BJ (cell line): ENCODE measurements at regions not wholly inside any gene's neighbourhood (a gene's known extent, or its start where the extent isn't known, plus 50 kb on each side); places are given as distances from the start of the nearest gene placed in this dataset.
A peak's percentile ranks its signal among the peaks of the same experiment; 100 is the strongest.

Experiments used
- CTCF ChIA-PET: fragments of 350-600 bp; formaldehyde crosslinking; extraction: SDS; loops from one replicate; lab custom pipeline; 2021; ENCODE audit warnings: antibody characterized with exemption, inconsistent platforms; lab: Yijun Ruan, JAX
- POLR2A ChIA-PET: fragments of 300-600 bp; sonication (Branson Sonifier 250); formaldehyde crosslinking; extraction: SDS; loops from one replicate; lab custom pipeline; 2021; ENCODE audit warnings: antibody characterized with exemption; lab: Charles Lee
- DNase-seq: peaks from one replicate; pipeline ENCODE4 v3.0.0-alpha.2; 2011; ENCODE audit warnings: low read depth
- H3K27me3 ChIP-seq: 2 replicates; pipeline ENCODE4 v1.6.0; 2011; ENCODE audit warnings: low read length; ENCODE audit not compliant: control insufficient read depth, insufficient read depth
- H3K36me3 ChIP-seq: 2 replicates; pipeline ENCODE4 v1.5.1; 2011; ENCODE audit warnings: low read length; ENCODE audit not compliant: control insufficient read depth, insufficient read depth
- H3K4me3 ChIP-seq: 2 replicates; pipeline ENCODE4 v1.5.1; 2011; ENCODE audit warnings: low read depth, mild to moderate bottlenecking, control low read depth, low read length
- TF ChIP-seq, protein P1 (sequence below): IDR thresholded peaks from 2 replicates; pipeline ENCODE4 v1.5.1; 2011; ENCODE audit warnings: low read depth, mild to moderate bottlenecking, control low read depth, inconsistent platforms, low read length, moderate library complexity; ENCODE audit not compliant: insufficient read depth

DNA sequence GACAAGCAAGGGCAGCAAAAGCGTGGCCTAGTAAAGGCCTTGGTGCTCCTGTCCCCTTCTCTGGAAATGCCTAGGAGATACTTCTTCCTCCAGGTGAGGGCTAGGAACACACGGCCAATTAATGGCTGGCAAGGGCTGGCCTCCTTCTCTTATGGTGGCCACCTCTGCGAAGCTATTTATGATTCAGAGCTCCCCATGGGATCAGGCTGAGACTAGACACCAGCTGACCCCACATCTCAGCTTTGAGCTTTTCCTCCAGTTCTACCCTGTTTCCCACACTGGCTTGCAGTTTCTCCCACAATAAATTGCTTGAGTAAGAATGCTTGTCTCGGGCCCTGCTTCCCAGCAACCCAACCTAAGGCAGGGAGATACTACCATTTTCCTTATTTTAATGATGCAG, 53.7 kb downstream of the CAMK2N1 start:
- no peak overlapping the region for H3K4me3 ChIP-seq
- POLR2A ChIA-PET = no interaction called here
- peaks cover 13% of the 10 kb centered on the region for H3K27me3 ChIP-seq
- TF ChIP-seq, protein P1, sequence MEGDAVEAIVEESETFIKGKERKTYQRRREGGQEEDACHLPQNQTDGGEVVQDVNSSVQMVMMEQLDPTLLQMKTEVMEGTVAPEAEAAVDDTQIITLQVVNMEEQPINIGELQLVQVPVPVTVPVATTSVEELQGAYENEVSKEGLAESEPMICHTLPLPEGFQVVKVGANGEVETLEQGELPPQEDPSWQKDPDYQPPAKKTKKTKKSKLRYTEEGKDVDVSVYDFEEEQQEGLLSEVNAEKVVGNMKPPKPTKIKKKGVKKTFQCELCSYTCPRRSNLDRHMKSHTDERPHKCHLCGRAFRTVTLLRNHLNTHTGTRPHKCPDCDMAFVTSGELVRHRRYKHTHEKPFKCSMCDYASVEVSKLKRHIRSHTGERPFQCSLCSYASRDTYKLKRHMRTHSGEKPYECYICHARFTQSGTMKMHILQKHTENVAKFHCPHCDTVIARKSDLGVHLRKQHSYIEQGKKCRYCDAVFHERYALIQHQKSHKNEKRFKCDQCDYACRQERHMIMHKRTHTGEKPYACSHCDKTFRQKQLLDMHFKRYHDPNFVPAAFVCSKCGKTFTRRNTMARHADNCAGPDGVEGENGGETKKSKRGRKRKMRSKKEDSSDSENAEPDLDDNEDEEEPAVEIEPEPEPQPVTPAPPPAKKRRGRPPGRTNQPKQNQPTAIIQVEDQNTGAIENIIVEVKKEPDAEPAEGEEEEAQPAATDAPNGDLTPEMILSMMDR = no peak
- CTCF ChIA-PET = interaction anchor here (0.9 to 9.2 kb wide), 8 partner anchors 9 to 219 kb away, joined by 3 to 85 read pairs (median 6); no protein-coding TSS in a partner anchor
- no peak for DNase-seq
- no peaks in the 10 kb centered on the region for H3K36me3 ChIP-seq

DNA sequence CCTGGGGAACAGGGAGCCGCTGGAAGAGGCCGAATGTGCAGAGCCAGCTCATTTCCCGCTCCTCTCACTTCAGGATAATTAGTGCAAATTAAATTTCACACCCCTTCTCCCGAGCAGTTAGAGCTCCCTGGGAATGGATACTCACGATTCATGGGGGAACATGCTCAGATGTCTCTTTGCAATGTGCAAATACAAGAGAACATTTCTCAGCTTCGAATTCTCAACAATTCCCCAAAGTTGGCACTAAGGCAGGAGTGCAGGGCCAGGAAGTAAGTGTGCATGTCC, 54.9 kb downstream of the CAMK2N1 start:
- CTCF ChIA-PET = interaction anchor here (0.7 to 9.2 kb wide), 24 partner anchors 8 to 256 kb away, joined by 3 to 85 read pairs (median 6); partner anchors contain the start of gene CAMK2N1
- peaks cover 13% of the 10 kb centered on the region for H3K27me3 ChIP-seq
- no peaks in the 10 kb centered on the region for H3K36me3 ChIP-seq
- POLR2A ChIA-PET = no interaction called here
- no peak overlapping the region for H3K4me3 ChIP-seq
- DNase-seq = no peak
- TF ChIP-seq, protein P1 = no peak

DNA sequence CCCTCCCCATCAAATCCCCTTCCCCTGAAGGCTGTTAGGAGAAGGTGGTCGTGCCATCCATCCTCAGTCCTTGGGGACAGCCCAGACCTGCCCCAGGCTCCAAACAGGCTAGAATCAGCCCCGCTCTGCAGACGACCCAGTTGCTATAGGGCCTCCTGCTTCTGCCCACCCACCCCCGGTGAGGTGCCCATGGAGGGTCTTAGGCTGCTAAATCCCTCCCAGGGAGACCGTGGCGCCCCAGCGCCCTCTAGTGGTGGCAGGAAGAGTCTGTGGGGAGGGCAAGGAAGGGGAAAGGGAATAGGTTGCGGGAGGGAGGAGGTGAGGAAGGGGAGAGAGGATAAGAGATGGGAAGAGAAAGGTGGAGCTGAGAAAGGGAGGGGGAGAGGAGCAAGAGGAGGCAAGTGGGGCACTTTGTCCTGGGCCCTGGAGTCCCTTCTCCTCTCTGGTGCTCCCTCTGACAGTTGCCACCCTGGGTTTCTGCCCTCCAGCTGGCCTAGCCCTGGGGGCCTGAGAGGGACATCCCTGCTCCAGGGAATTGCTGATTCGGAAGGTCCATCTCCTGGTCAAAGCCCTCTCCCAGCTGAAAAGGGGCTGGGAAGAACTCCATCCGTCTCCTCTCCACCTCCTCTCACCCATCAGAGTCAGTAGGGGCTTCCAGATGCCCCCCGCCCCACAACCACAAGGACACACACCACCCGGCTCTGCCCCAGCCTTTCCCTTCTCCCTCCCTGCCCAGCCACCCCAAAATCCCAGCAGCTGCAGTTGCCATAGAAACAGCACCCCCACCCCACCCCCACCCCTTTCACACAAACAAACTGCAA, 55.4 kb downstream of the CAMK2N1 start:
- POLR2A ChIA-PET = no interaction called here
- CTCF ChIA-PET = interaction anchor here (0.7 to 9.2 kb wide), 27 partner anchors 9 to 256 kb away, joined by 3 to 85 read pairs (median 5); partner anchors contain the start of genes CAMK2N1 and VWA5B1
- Histone ChIP-seq H3K4me3 (no peak overlapping the region), H3K27me3 (peaks cover 13% of the 10 kb centered on the region), H3K36me3 (no peaks in the 10 kb centered on the region)
- DNase-seq = no peak
- TF ChIP-seq, protein P1 = peak; percentile 83

DNA sequence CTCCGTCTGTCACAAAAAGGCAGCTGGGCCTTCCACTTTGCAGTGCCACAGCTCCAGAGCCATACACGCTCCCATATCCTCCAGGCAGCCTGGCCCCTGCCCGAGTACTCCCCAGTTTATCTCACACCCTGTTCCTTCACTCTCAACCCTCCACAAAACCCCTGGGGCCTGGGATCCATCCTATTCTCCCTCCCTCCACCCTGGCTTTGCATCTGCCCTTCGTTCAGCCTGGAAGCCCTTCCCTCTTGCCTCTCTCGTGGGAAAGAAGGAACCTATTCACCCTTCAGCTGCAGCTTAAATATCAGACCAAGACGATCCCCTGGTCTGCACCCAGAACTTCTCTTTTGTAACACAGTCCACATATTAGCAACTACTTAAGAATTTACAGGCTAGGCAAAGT, 56.7 kb downstream of the CAMK2N1 start:
- ChIA-PET CTCF (interaction anchor here (0.7 to 9.2 kb wide), 15 partner anchors 10 to 507 kb away, joined by 3 to 85 read pairs (median 9); partner anchors contain the start of genes CAMK2N1 and VWA5B1), POLR2A (interaction anchor here (0.6 kb wide), 1 partner anchor 40 kb away, joined by 4 read pairs; no protein-coding TSS in a partner anchor)
- Histone ChIP-seq H3K36me3 (no peaks in the 10 kb centered on the region), H3K4me3 (no peak overlapping the region), H3K27me3 (peaks cover 5% of the 10 kb centered on the region)
- TF ChIP-seq, protein P1 = no peak
- no peak for DNase-seq

DNA sequence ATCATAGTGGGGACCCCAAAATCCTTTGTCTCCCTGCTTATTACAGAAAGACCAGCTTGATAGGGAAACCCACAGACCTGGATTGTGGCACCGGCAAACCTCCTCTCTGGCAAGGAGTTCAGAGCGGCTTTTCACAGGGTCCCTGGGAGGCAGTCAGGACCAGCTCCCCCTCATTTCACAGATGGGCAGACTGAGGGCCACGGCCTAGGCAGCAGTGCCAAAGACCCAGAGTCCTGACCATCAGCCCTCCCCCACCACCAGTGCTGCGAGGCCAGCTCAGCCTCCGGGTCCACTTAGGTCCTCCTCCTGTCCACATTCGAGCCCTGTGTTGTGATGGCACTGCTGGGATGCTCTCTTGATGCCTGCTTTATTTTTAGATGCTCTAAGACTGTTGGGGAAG, 57.2 kb downstream of the CAMK2N1 start:
- no peak for DNase-seq
- Histone ChIP-seq H3K36me3 (no peaks in the 10 kb centered on the region), H3K4me3 (no peak overlapping the region), H3K27me3 (peaks cover 2% of the 10 kb centered on the region)
- POLR2A ChIA-PET = interaction anchor here (0.6 kb wide), 1 partner anchor 41 kb away, joined by 4 read pairs; no protein-coding TSS in a partner anchor
- CTCF ChIA-PET = interaction anchor here (0.6 to 9.2 kb wide), 13 partner anchors 9 to 369 kb away, joined by 3 to 85 read pairs (median 9); partner anchors contain the start of gene CAMK2N1
- TF ChIP-seq, protein P1 = no peak
